MM.1S (cell line): ENCODE measurements at regions not wholly inside any gene's neighbourhood (a gene's known extent, or its start where the extent isn't known, plus 50 kb on each side); places are given as distances from the start of the nearest gene placed in this dataset.

ENCODE experiments used
- CTCF ChIP-seq: fragments of 300-600 bp; sonication (generic); IDR thresholded peaks from 2 replicates; pipeline ENCODE4 v1.5.1; 2016; ENCODE audit warnings: antibody characterized with exemption, low read length, mixed read lengths
- EZH2 ChIP-seq: fragments of 300-600 bp; sonication (generic); optimal IDR thresholded peaks from 2 replicates; pipeline ENCODE3; 2017; ENCODE audit warnings: low read depth, mild to moderate bottlenecking, antibody characterized with exemption, low read length, mixed read lengths
- EZH2phosphoT487 ChIP-seq: fragments of 300-600 bp; sonication (generic); IDR thresholded peaks from 2 replicates; pipeline ENCODE4 v1.6.1; 2018; ENCODE audit warnings: antibody characterized with exemption, low read length

- TF ChIP-seq EZH2phosphoT487, result no peak
- TF ChIP-seq CTCF, result no peak
- no peak for TF ChIP-seq EZH2
These were observed 385.9 kb upstream of the SPRY2 start for GRCh38 chr13:80726868-80727267.
